IPS-20b (cell line): ENCODE measurements at regions not wholly inside any gene's neighbourhood (a gene's known extent, or its start where the extent isn't known, plus 50 kb on each side); places are given as distances from the start of the nearest gene placed in this dataset.

Experiments used
- H3K27ac ChIP-seq: one replicate; pipeline ENCODE4 v1.5.1; 2013; ENCODE audit warnings: low read length
- H3K27me3 ChIP-seq: 2 replicates; pipeline ENCODE4 v1.6.1; 2013; ENCODE audit warnings: mild to moderate bottlenecking, low read length, inconsistent platforms; ENCODE audit not compliant: insufficient read depth
- H3K36me3 ChIP-seq: 2 replicates; pipeline ENCODE4 v1.6.1; 2013; ENCODE audit warnings: low read depth, mild to moderate bottlenecking, inconsistent platforms, low read length, moderate library complexity; ENCODE audit not compliant: insufficient read depth
- H3K4me1 ChIP-seq: 2 replicates; pipeline ENCODE4 v1.6.1; 2013; ENCODE audit warnings: mild to moderate bottlenecking, control low read depth, inconsistent platforms, low read length, moderate library complexity; ENCODE audit not compliant: insufficient read depth
- H3K4me3 ChIP-seq: 2 replicates; pipeline ENCODE4 v1.5.1; 2013; ENCODE audit warnings: mild to moderate bottlenecking, low read length, inconsistent platforms
- H3K9ac ChIP-seq: 2 replicates; pipeline ENCODE4 v1.6.1; 2013; ENCODE audit warnings: low read depth, mild to moderate bottlenecking, inconsistent platforms, low read length, moderate library complexity
- H3K9me3 ChIP-seq: 2 replicates; pipeline ENCODE4 v1.6.1; 2013; ENCODE audit warnings: mild to moderate bottlenecking, low read depth, low read length, inconsistent platforms; ENCODE audit not compliant: insufficient read depth

GRCh38 chr14:101224356-101225156 is 321.0 kb upstream of the RTL1 start:
- Histone ChIP-seq H3K27me3 (no peaks in the 10 kb centered on the region), H3K27ac (no peak overlapping the region), H3K36me3 (no peaks in the 10 kb centered on the region), H3K9ac (no peak overlapping the region), H3K4me1 (peaks cover 13% of the 10 kb centered on the region; the same call in 1 of the 2 replicates), H3K4me3 (no peak overlapping the region), H3K9me3 (no peaks in the 10 kb centered on the region)

DNA sequence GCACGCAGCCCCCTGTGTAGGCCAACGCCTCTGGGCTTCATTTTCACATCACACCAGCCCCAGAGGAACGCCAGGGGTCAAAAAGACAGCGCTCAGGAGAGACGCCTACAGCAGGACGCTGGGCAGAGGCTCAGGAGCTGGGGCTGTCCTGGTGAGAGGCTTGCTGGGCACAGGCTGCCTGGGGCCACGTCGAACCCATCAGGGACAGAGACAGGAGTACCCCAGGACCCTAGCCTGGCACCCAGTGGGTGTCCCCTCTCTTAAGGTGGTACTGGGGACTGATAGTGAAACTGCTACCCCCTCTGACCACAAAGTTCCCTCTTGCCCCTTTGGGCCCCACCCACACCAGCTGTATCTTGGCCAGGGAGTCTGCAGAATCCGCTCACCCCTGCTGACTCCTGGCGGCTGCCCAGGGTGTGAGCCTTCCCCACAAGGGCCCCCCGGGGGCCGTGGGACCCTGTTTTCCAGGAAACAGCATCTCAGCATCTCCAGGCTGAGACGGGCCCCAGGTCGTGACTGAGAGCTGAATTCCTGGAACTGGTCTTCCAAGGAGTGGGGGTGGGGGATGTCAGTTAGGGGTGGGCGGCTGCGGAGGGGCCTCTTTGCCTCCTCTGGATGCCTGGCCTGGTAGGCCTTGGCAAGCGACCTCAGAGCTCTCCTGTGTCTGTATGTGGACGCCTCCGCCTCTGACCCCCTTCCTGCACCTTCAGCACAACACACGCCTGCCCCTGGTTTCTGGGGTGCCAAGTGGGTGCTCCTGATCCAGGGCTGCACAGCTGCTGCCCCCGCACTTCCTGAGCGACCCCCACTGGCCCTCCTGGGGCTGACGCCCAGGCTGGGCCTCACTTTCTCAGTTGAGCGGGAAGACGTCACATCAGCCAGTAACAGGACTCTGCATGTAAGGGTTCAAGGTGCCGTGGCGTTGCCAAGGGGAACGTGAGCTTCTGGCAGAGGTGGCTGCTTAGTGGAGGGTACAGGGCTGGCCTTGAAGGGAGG is 321.9 kb upstream of the RTL1 start:
- Histone ChIP-seq H3K9ac (no peak overlapping the region), H3K4me1 (peaks cover 13% of the 10 kb centered on the region; the same call in 1 of the 2 replicates)

DNA sequence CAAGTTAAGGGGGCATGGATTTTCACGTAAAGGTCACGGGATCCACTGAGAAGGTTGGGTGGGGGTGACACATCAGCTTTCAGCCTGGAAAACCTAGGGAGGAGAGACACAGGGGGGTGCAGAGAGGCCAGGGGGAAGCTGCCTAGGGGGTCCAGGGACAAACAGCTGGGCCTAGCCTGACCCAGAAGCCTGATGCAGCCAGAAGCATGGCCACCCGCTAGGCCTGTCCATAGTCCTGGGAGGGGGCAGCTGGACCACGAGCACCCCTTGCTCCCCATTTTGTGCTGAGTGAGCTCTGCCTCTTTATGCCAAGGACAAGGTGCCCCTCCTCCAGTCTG is 322.7 kb upstream of the RTL1 start:
- peaks cover 13% of the 10 kb centered on the region; the same call in 1 of the 2 replicates for H3K4me1 ChIP-seq
- H3K4me3 ChIP-seq, result no peak overlapping the region
- H3K36me3 ChIP-seq, result no peaks in the 10 kb centered on the region
- H3K27me3 ChIP-seq, result no peaks in the 10 kb centered on the region
- no peak overlapping the region for H3K27ac ChIP-seq
- no peak overlapping the region for H3K9ac ChIP-seq
- H3K9me3 ChIP-seq, result no peaks in the 10 kb centered on the region

More for the DNA sequence above, 321.9 kb upstream of the RTL1 start:
- no peaks in the 10 kb centered on the region for H3K36me3 ChIP-seq
- H3K27me3 ChIP-seq, result no peaks in the 10 kb centered on the region
- H3K9me3 ChIP-seq, result no peaks in the 10 kb centered on the region
- no peak overlapping the region for H3K27ac ChIP-seq
- no peak overlapping the region for H3K4me3 ChIP-seq

GRCh38 chr14:101226603-101227425 is 323.3 kb upstream of the RTL1 start:
- Histone ChIP-seq H3K9ac (no peak overlapping the region), H3K9me3 (no peaks in the 10 kb centered on the region), H3K27me3 (no peaks in the 10 kb centered on the region), H3K4me3 (no peak overlapping the region), H3K27ac (no peak overlapping the region), H3K36me3 (no peaks in the 10 kb centered on the region), H3K4me1 (peaks cover 13% of the 10 kb centered on the region; the same call in 1 of the 2 replicates)

- no peaks in the 10 kb centered on the region for H3K27me3 ChIP-seq
- no peak overlapping the region for H3K9ac ChIP-seq
- no peak overlapping the region for H3K4me3 ChIP-seq
- peaks cover 7% of the 10 kb centered on the region; the same call in 1 of the 2 replicates for H3K4me1 ChIP-seq
- H3K36me3 ChIP-seq, result no peaks in the 10 kb centered on the region
- H3K9me3 ChIP-seq, result no peaks in the 10 kb centered on the region
- H3K27ac ChIP-seq, result no peak overlapping the region
Observed at GRCh38 chr14:101227611-101228594, 324.4 kb upstream of the RTL1 start.

- Histone ChIP-seq H3K36me3 (no peaks in the 10 kb centered on the region), H3K27me3 (no peaks in the 10 kb centered on the region), H3K4me1 (no peaks in the 10 kb centered on the region; the same call in 1 of the 2 replicates), H3K4me3 (no peak overlapping the region), H3K9ac (no peak overlapping the region), H3K9me3 (no peaks in the 10 kb centered on the region), H3K27ac (no peak overlapping the region)
Observed at GRCh38 chr14:101228949-101229541, 325.5 kb upstream of the RTL1 start.

DNA sequence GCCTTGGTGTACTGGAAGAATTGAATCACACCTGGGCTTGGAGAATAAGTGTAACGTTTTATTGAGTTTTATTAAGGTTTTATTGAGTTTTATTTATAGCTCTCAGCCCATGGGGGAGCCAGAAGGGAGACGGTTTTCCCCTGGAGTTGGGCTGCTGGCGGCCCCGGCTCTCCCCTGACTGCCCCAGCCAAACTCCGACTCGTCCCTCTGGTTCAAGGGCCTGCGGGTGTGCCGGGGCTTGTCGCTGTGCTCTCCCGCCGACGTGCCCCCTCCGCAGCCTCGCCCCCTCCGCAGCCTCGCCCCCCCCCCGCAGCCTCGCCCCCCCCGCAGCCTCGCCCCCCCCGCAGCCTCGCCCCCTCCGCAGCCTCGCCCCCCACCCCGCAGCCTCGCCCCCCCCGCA is 326.1 kb upstream of the RTL1 start:
- no peak overlapping the region for H3K4me3 ChIP-seq
- H3K4me1 ChIP-seq, result no peaks in the 10 kb centered on the region; the same call in 1 of the 2 replicates
- H3K9me3 ChIP-seq, result no peaks in the 10 kb centered on the region
- H3K27ac ChIP-seq, result no peak overlapping the region
- H3K27me3 ChIP-seq, result no peaks in the 10 kb centered on the region
- no peaks in the 10 kb centered on the region for H3K36me3 ChIP-seq
- H3K9ac ChIP-seq, result no peak overlapping the region

DNA sequence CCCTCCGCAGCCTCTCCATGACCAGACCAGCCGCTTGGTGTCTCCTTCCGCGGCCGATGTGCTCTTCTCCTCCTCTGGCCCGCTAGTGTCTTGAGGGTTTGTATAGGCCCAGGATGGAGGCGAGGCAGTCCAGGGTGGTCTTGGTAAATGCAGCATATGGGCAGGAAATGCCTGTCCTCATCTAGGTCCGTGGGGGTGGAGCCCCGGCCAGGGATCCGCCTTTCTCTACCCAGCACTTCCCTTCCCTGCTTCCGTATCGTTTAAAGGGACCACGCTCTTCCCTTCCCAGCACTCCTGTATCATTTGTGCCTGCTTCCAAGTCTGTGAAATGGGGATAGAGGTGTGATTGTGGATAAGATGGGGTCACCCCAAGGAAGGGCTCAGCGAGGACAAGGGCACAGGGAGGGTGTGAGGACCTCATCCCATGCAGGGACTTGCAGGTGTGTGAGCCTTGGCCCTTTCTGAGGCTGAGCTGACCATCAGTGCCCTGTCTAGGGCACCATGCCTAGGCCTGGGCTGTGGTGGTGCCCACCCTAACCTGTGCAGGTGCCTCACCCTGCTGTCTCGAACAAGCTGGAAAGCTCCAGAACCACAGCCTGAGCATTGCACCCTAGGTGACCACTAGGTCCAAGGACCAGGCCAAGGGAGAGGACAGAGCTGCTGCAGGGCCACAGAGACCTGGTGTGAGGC is 326.8 kb upstream of the RTL1 start:
- H3K4me3 ChIP-seq, result no peak overlapping the region
- H3K9me3 ChIP-seq, result no peaks in the 10 kb centered on the region
- H3K9ac ChIP-seq, result no peak overlapping the region
- no peaks in the 10 kb centered on the region for H3K27me3 ChIP-seq
- no peaks in the 10 kb centered on the region; the same call in 1 of the 2 replicates for H3K4me1 ChIP-seq
- H3K36me3 ChIP-seq, result no peaks in the 10 kb centered on the region
- no peak overlapping the region for H3K27ac ChIP-seq

DNA sequence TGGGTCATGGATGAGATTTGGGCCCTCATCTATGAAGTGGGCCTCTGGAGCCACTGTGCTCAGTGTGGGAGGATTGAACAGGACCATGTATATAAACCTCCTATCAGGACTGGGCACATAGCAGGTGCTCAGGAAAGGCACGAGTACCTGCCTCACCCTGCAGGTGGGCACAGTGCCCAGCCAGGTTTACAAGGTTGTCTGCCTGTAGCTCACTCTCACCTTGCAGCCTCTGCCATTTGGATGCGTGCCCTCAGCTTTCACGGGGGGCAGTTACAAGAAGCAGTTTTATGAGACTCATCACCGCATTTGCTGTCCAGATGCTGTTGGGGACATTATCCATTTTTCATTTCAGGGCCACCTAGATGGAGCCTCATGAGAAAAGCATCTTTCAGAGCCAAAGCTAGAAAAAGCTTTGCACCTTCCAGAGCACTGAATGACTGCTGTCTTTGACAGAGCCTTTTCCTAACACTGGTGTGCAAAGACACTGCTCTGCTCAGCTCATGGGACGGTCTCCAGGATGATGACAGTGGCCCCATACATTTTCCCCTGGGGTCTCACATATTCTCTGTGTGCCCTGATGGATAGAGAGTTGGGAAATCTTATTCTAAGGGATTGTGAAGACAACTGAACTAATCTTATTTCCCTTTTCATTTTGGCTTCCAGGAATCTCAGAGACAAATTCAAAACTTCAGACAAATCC is 327.5 kb upstream of the RTL1 start:
- no peaks in the 10 kb centered on the region for H3K9me3 ChIP-seq
- H3K27me3 ChIP-seq, result no peaks in the 10 kb centered on the region
- no peak overlapping the region for H3K27ac ChIP-seq
- H3K4me3 ChIP-seq, result no peak overlapping the region
- H3K9ac ChIP-seq, result no peak overlapping the region
- no peaks in the 10 kb centered on the region for H3K4me1 ChIP-seq
- no peaks in the 10 kb centered on the region for H3K36me3 ChIP-seq
